Prostate gland (tissue), 2 donors: ENCODE measurements at regions not wholly inside any gene's neighbourhood (a gene's known extent, or its start where the extent isn't known, plus 50 kb on each side); places are given as distances from the start of the nearest gene placed in this dataset.

Experiments
- DNase-seq: peaks from one replicate; pipeline ENCODE4 v3.0.0-alpha.2; 2019; ENCODE audit warnings: low spot score
- H3K27ac ChIP-seq, 2 donors: fragments of 200-600 bp; sonication (generic); 2 replicates each; pipeline ENCODE4 v1.5.1; 2017 to 2019
- H3K27me3 ChIP-seq: fragments of 200-600 bp; sonication (generic); replicated peaks from 2 replicates; pipeline ENCODE4 v1.5.1; 2019; ENCODE audit not compliant: insufficient read depth
- H3K36me3 ChIP-seq, 2 donors: fragments of 200-600 bp; sonication (generic); 1 replicate in 1 of 2; 2 replicates in 1 of 2; pipeline versions ENCODE4 v1.5.1 to v1.8.1; 2017 to 2019
- H3K4me1 ChIP-seq: fragments of 200-600 bp; sonication (generic); replicated peaks from 2 replicates; pipeline ENCODE4 v1.5.1; 2019
- H3K4me3 ChIP-seq, 2 donors: fragments of 200-600 bp; sonication (generic); 2 replicates each; pipeline ENCODE4 v1.5.1; 2017 to 2019
- H3K9me3 ChIP-seq: fragments of 200-600 bp; sonication (generic); 2 replicates; pipeline ENCODE4 v1.5.1; 2017
- POLR2A ChIP-seq: fragments of 450-650 bp; IDR thresholded peaks from one replicate; pipeline ENCODE4 v1.6.1; 2016; ENCODE audit warnings: antibody characterized with exemption, mild to moderate bottlenecking
- POLR2AphosphoS5 ChIP-seq: sonication (generic); formaldehyde crosslinking; IDR thresholded peaks from one replicate; pipeline ENCODE4 v1.6.1; 2017; ENCODE audit warnings: antibody characterized with exemption
- WGBS: methylation state at CpG from one replicate; pipeline ENCODE4 v1.1.5; 2018; 5-methylcytosine and 5-hydroxymethylcytosine counted together
- intact Hi-C: fragments of 100-400 bp; cut with DNase I; formaldehyde crosslinking; loops from one replicate; pipeline ENCODE4 v1.14.2; 2022
- TF ChIP-seq, protein P1 (sequence below), 4 experiments: fragments of 200-600 bp in 2 of 4; fragments of 450-650 bp in 2 of 4; sonication (generic) in 2 of 4; IDR thresholded peaks; 1 replicate in 3 of 4; 2 replicates in 1 of 4; pipeline ENCODE4 v1.5.1; 2016 to 2019; ENCODE audit warnings: antibody characterized with exemption in 4 of 4, mild to moderate bottlenecking in 2 of 4, moderate library complexity in 2 of 4

DNA sequence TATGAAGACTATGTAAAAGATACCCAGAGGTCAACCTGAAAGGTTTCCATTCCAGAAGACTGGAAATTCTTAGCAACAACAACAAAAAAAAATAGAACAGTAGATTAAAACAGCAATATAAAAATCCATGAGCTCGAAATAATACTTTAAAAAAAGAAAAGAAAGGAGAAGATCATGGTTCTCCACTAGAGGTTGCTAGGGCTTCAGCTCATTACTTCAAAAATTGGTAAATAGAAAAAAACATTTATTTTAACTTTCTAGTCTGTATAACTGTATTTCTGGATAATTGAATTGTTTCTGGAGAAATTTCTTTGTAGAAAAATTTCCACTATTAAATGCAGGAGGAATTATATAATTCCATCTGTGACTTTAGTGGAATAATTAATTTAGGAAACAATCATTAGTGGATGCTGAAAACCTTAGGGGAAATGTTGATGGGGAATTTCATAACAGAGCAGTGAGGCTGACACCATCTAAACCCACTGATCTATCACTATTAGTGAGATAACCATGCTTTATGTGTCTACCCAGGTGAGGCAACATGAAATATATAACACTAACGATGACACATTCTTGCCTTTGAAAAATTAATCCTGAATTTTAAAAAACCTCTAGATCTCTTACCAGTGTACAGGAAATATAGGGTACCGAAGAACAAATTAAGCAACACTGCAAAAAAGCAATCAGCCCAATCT is 62.5 kb upstream of the SNRK start:
- Histone ChIP-seq H3K27me3 (no peaks in the 10 kb centered on the region), H3K4me1 (no peaks in the 10 kb centered on the region), H3K36me3 (no peaks in the 10 kb centered on the region), H3K27ac (no peak overlapping the region), H3K9me3 (no peaks in the 10 kb centered on the region), H3K4me3 (no peak overlapping the region)
- no peak for DNase-seq
- 76% methylated on average over 3 of the region's 3 CpGs for WGBS
- TF ChIP-seq, protein P1, sequence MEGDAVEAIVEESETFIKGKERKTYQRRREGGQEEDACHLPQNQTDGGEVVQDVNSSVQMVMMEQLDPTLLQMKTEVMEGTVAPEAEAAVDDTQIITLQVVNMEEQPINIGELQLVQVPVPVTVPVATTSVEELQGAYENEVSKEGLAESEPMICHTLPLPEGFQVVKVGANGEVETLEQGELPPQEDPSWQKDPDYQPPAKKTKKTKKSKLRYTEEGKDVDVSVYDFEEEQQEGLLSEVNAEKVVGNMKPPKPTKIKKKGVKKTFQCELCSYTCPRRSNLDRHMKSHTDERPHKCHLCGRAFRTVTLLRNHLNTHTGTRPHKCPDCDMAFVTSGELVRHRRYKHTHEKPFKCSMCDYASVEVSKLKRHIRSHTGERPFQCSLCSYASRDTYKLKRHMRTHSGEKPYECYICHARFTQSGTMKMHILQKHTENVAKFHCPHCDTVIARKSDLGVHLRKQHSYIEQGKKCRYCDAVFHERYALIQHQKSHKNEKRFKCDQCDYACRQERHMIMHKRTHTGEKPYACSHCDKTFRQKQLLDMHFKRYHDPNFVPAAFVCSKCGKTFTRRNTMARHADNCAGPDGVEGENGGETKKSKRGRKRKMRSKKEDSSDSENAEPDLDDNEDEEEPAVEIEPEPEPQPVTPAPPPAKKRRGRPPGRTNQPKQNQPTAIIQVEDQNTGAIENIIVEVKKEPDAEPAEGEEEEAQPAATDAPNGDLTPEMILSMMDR (IDR thresholded peaks at IDR 0.05) = peak in 2 of 4 experiments; percentile 14 to 18
- TF ChIP-seq POLR2A = no peak
- intact Hi-C loops = no loop called here

DNA sequence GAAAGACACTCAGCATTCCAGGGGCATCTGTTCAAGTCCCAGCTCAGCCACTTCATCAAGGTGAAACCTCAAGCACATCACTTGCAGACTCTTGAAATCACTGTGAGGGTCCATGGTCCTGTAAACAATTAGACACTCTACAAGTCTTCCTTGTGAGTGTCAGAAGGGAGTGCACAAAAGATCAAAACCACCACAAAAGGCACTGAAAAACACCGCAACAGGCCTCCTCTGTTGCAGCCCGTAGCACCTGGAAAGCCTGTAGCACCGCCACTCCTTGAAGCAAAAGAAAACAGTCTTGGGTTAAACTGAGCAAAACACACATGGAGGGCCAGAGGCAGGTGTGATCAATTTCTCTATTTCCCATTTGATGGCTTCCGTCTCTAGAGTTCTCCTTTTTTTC is 63.8 kb upstream of the SNRK start:
- H3K9me3 ChIP-seq = no peaks in the 10 kb centered on the region
- intact Hi-C loops = no loop called here
- WGBS = 92% methylated on average over 4 of the region's 4 CpGs
- no peaks in the 10 kb centered on the region for H3K27me3 ChIP-seq
- DNase-seq = no peak
- no peaks in the 10 kb centered on the region for H3K36me3 ChIP-seq
- no peaks in the 10 kb centered on the region for H3K4me1 ChIP-seq
- no peak overlapping the region for H3K27ac ChIP-seq
- TF ChIP-seq POLR2AphosphoS5 = no peak
- TF ChIP-seq POLR2A = no peak
- TF ChIP-seq, protein P1 (IDR thresholded peaks at IDR 0.05) = no peak
- H3K4me3 ChIP-seq = no peak overlapping the region

DNA sequence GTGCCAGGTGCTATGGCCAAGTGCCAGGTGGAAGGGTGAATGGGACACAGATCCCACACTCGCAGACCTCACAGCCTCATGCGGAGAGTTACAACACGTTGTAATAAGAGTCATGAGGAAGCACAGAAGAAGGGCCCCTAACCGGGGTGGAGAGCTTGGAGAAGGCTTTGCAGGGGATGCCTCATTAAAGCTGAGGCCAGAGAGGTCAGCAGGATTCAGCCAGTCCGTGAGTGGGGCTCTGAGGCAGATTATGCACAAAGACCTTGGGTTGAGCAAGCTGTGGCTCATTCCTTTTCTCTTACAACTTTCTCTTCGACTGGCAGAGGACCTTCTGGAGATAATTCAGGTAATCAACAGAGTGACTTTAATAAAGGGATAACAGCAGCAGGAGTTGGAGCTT is 65.3 kb upstream of the SNRK start:
- TF ChIP-seq POLR2AphosphoS5 (no peak), POLR2A (no peak)
- TF ChIP-seq, protein P1 (IDR thresholded peaks at IDR 0.05) = no peak
- 42% methylated on average over 6 of the region's 6 CpGs for WGBS
- Histone ChIP-seq H3K9me3 (no peaks in the 10 kb centered on the region), H3K36me3 (no peaks in the 10 kb centered on the region), H3K27ac (no peak overlapping the region), H3K4me1 (no peaks in the 10 kb centered on the region), H3K27me3 (no peaks in the 10 kb centered on the region), H3K4me3 (no peak overlapping the region)
- intact Hi-C loops = no loop called here
- no peak for DNase-seq

DNA sequence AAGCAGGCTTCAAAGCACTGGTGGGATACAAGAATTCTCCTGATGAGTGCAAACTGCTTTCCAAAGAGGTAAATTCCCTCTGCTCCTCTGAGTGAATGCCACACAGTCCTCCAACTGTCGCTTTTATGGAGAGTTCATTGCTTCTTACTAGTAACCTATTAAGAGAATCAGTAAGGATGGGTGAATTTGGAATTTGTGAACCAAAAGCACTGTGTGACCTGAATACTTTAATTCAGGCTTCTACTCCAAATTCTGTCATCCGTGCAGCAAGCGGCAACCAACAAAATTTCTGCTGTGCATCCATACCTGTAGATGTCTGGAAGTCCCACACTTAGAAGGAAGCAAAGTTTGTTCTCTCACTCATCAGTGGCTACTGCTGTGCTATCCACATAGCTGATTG is 66.7 kb upstream of the SNRK start:
- Histone ChIP-seq H3K36me3 (no peaks in the 10 kb centered on the region), H3K27ac (no peak overlapping the region), H3K4me1 (no peaks in the 10 kb centered on the region), H3K9me3 (no peaks in the 10 kb centered on the region), H3K4me3 (no peak overlapping the region), H3K27me3 (no peaks in the 10 kb centered on the region)
- intact Hi-C loops = no loop called here
- WGBS = 76% methylated on average over 3 of the region's 3 CpGs
- no peak for DNase-seq
- TF ChIP-seq POLR2A (no peak), POLR2AphosphoS5 (no peak)
- TF ChIP-seq, protein P1 (IDR thresholded peaks at IDR 0.05) = no peak

DNA sequence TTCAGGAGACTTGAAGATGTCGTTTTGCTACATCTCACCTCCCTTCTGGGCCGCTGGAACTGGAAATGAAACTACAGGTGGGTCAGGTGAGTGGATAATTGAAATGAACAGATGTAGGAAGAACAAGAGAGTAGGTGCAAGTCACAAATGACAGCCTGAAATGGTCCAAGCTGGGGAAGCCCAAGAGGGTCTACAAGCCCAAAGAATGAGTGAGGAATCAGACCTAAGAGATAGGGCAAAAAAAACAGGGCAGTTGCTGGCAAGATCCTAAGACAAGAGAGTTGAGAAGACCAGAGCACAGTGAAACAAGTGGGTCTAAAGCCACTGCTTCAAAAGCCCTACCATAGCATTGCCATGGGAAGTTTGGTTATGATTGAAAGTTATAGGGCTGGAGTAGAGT is 67.4 kb upstream of the SNRK start:
- 92% methylated on average over 2 of the region's 2 CpGs for WGBS
- Histone ChIP-seq H3K36me3 (no peaks in the 10 kb centered on the region), H3K27ac (no peak overlapping the region), H3K27me3 (no peaks in the 10 kb centered on the region), H3K4me3 (no peak overlapping the region), H3K9me3 (no peaks in the 10 kb centered on the region), H3K4me1 (no peaks in the 10 kb centered on the region)
- DNase-seq = no peak
- intact Hi-C loops = no loop called here
- TF ChIP-seq POLR2A = no peak
- TF ChIP-seq, protein P1 (IDR thresholded peaks at IDR 0.05) = no peak
- TF ChIP-seq POLR2AphosphoS5 = no peak
